Keratinocyte (primary cell): ENCODE measurements at regions not wholly inside any gene's neighbourhood (a gene's known extent, or its start where the extent isn't known, plus 50 kb on each side); places are given as distances from the start of the nearest gene placed in this dataset.

Source experiments
- EZH2 ChIP-seq: IDR thresholded peaks from one replicate; pipeline ENCODE4 v1.6.1; 2012; ENCODE audit warnings: inconsistent platforms, mild to moderate bottlenecking, low read length, moderate library complexity
- TF ChIP-seq, protein P1 (sequence below), 3 experiments: IDR thresholded peaks in 1 of 3; conservative IDR thresholded peaks in 1 of 3; optimal IDR thresholded peaks in 1 of 3; 2 replicates in 2 of 3; 3 replicates in 1 of 3; pipeline versions ENCODE3 to v1.5.1; 2011; ENCODE audit warnings: low read length in 3 of 3, mild to moderate bottlenecking in 3 of 3, moderate library complexity in 2 of 3, control low read depth in 1 of 3, inconsistent platforms in 1 of 3; ENCODE audit not compliant: insufficient read depth in 2 of 3; ENCODE audit errors: extremely low read depth in 1 of 3

DNA sequence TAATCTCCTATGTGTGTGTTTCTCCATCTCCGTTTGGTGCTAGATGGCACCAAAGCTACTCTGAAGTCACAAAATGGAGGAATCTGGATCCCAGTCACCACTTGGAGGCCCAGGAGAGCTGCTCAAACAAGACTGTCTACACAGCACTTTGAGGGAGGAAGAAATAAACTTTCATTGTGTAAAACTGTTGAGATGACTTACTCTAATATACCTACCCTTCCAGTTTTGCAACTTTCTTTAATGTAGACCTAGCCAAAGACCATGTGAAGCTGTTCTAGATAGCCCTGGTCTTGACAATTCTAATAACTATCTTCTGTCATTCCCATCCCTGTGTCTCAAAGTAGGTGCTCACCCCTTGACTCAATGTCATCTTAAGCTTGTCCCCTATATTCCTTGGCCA lies 52.8 kb upstream of the TAB3 start:
- TF ChIP-seq, protein P1, sequence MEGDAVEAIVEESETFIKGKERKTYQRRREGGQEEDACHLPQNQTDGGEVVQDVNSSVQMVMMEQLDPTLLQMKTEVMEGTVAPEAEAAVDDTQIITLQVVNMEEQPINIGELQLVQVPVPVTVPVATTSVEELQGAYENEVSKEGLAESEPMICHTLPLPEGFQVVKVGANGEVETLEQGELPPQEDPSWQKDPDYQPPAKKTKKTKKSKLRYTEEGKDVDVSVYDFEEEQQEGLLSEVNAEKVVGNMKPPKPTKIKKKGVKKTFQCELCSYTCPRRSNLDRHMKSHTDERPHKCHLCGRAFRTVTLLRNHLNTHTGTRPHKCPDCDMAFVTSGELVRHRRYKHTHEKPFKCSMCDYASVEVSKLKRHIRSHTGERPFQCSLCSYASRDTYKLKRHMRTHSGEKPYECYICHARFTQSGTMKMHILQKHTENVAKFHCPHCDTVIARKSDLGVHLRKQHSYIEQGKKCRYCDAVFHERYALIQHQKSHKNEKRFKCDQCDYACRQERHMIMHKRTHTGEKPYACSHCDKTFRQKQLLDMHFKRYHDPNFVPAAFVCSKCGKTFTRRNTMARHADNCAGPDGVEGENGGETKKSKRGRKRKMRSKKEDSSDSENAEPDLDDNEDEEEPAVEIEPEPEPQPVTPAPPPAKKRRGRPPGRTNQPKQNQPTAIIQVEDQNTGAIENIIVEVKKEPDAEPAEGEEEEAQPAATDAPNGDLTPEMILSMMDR (optimal IDR thresholded peaks at IDR 0.05 in 1 of 3, IDR thresholded peaks at IDR 0.05 in 1 of 3, conservative IDR thresholded peaks at IDR 0.05 in 1 of 3; ENCODE audit: extremely low read depth in 1 of 3, insufficient read depth in 2 of 3, low read length in 3 of 3) = no peak
- TF ChIP-seq EZH2 = no peak
